H1 (cell line): ENCODE measurements at regions not wholly inside any gene's neighbourhood (a gene's known extent, or its start where the extent isn't known, plus 50 kb on each side); places are given as distances from the start of the nearest gene placed in this dataset.

Experiments used
- ASH2L ChIP-seq: fragments of 200-600, 300-600 bp; sonication (generic); IDR thresholded peaks from one replicate; pipeline ENCODE4 v1.7.1; 2017; ENCODE audit warnings: low read length
- PHF8 ChIP-seq: fragments of 200-600 bp; sonication (generic); conservative IDR thresholded peaks from 2 replicates; pipeline ENCODE4 v1.7.1; 2012; ENCODE audit warnings: low read depth, mild to moderate bottlenecking, inconsistent platforms, low read length, moderate library complexity
- SP1 ChIP-seq: IDR thresholded peaks from 2 replicates; pipeline ENCODE4 v1.6.1; 2011; ENCODE audit warnings: low read depth, low read length
- YY1 ChIP-seq: IDR thresholded peaks from 2 replicates; pipeline ENCODE4 v1.6.1; 2011; ENCODE audit warnings: low read depth, mild to moderate bottlenecking, low read length

DNA sequence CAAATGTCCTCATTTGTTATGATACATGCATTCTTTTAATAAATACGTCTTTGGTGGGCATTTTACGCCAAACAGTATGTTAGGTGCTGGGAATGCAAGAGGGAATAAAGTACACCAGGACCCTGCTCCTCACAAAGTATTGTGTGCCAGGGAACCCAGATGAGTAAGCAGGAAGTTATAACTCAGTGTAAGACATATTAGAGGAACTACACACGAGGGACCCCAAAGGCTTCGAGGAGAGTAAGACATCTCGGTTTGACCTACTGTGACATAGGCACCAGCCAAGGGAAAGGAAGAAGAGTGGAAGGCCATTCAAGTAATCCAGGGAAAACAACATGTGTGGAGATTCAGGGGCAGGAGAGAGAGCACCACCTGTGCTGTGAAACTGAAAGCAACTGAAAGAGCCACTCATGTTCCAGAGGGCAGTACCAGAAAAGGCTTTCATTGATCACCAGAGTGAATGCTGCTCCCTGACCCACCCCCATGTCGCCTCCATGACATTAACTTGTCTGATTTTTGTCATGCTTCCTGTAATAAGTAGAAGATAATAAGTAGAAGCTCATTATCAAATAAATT lies 542.5 kb upstream of the PKN2 start (continued):
- no peak for TF ChIP-seq SP1
- no peak for TF ChIP-seq ASH2L
- TF ChIP-seq PHF8 = no peak
- TF ChIP-seq YY1 = no peak
